ENCODE measurements at regions not wholly inside any gene's neighbourhood (a gene's known extent, or its start where the extent isn't known, plus 50 kb on each side); places are given as distances from the start of the nearest gene placed in this dataset.
"Not testable (repeated sequence)": the region's sequence is repeated elsewhere in the genome, so short reads cannot be mapped to it uniquely, and the experiment has no call there.

GRCh38 chr5:15334551-15335266, 165.3 kb upstream of the FBXL7 start:
- no peak for DNase-seq (ENCODE audit: low read depth)

- no peak for DNase-seq (ENCODE audit: low read depth)
Observed at GRCh38 chr5:15333091-15333490, 166.9 kb upstream of the FBXL7 start.

GRCh38 chr5:15326932-15327331, 173.0 kb upstream of the FBXL7 start:
- DNase-seq (ENCODE audit: low read depth): no peak

GRCh38 chr5:15326471-15326870, 173.5 kb upstream of the FBXL7 start:
- no peak for DNase-seq (ENCODE audit: low read depth)

GRCh38 chr5:15322421-15322820, 177.6 kb upstream of the FBXL7 start:
- DNase-seq (ENCODE audit: low read depth): no peak

GRCh38 chr5:15321776-15322175, 178.2 kb upstream of the FBXL7 start:
- no peak for DNase-seq (ENCODE audit: low read depth)

GRCh38 chr5:15320871-15321270, 179.1 kb upstream of the FBXL7 start:
- DNase-seq (ENCODE audit: low read depth): no peak

- DNase-seq (ENCODE audit: low read depth): no peak
Observed at GRCh38 chr5:15304914-15305834, 194.8 kb upstream of the FBXL7 start.

- DNase-seq (ENCODE audit: low read depth): no peak
Observed at GRCh38 chr5:15304066-15304731, 195.8 kb upstream of the FBXL7 start.

- DNase-seq (ENCODE audit: low read depth): no peak
Observed at GRCh38 chr5:15300141-15300540, 199.8 kb upstream of the FBXL7 start.

GRCh38 chr5:15290953-15291352, 209.0 kb upstream of the FBXL7 start:
- no peak for DNase-seq (ENCODE audit: low read depth)

- no peak for DNase-seq (ENCODE audit: low read depth)
Observed at GRCh38 chr5:15286650-15287049, 213.3 kb upstream of the FBXL7 start.

- DNase-seq (ENCODE audit: low read depth): peak; percentile 37
Observed at GRCh38 chr5:15285901-15286583, 213.9 kb upstream of the FBXL7 start.

GRCh38 chr5:15284706-15285105, 215.3 kb upstream of the FBXL7 start:
- DNase-seq (ENCODE audit: low read depth): no peak

GRCh38 chr5:15283076-15283475, 216.9 kb upstream of the FBXL7 start:
- DNase-seq (ENCODE audit: low read depth): no peak

GRCh38 chr5:15282611-15283010, 217.4 kb upstream of the FBXL7 start:
- no peak for DNase-seq (ENCODE audit: low read depth)

- not testable (repeated sequence) for DNase-seq (ENCODE audit: low read depth)
Observed at GRCh38 chr5:15271596-15271995, 228.4 kb upstream of the FBXL7 start.

- DNase-seq (ENCODE audit: low read depth): no peak
Observed at GRCh38 chr5:15267966-15268365, 232.0 kb upstream of the FBXL7 start.

- no peak for DNase-seq (ENCODE audit: low read depth)
Observed at GRCh38 chr5:15266841-15267240, 233.1 kb upstream of the FBXL7 start.

GRCh38 chr5:15266229-15266628, 233.8 kb upstream of the FBXL7 start:
- no peak for DNase-seq (ENCODE audit: low read depth)

- DNase-seq (ENCODE audit: low read depth): no peak
Observed at GRCh38 chr5:15263942-15264341, 236.0 kb upstream of the FBXL7 start.

- DNase-seq (ENCODE audit: low read depth): no peak
Observed at GRCh38 chr5:15263406-15263805, 236.6 kb upstream of the FBXL7 start.

Data from GM04503 (cell line).